ENCODE measurements at regions not wholly inside any gene's neighbourhood (a gene's known extent, or its start where the extent isn't known, plus 50 kb on each side); places are given as distances from the start of the nearest gene placed in this dataset.

GRCh38 chr18:22325396-22325795 lies 92.3 kb downstream of the CTAGE1 start:
- Mint-ChIP-seq H3K4me1 (peaks cover 21% of the 10 kb centered on the region), H3K4me3 (peak overlapping the region in 1 of 3 experiments; percentile 22), H3K36me3 (ENCODE audit: low read depth) (no peaks in the 10 kb centered on the region), H3K27me3 (ENCODE audit: low read depth) (peaks cover 12% of the 10 kb centered on the region), H3K9me3 (no peaks in the 10 kb centered on the region), H3K27ac (peak overlapping the region in 2 of 3 experiments; percentile 80 to 92)
- TF ChIP-seq, protein P1, sequence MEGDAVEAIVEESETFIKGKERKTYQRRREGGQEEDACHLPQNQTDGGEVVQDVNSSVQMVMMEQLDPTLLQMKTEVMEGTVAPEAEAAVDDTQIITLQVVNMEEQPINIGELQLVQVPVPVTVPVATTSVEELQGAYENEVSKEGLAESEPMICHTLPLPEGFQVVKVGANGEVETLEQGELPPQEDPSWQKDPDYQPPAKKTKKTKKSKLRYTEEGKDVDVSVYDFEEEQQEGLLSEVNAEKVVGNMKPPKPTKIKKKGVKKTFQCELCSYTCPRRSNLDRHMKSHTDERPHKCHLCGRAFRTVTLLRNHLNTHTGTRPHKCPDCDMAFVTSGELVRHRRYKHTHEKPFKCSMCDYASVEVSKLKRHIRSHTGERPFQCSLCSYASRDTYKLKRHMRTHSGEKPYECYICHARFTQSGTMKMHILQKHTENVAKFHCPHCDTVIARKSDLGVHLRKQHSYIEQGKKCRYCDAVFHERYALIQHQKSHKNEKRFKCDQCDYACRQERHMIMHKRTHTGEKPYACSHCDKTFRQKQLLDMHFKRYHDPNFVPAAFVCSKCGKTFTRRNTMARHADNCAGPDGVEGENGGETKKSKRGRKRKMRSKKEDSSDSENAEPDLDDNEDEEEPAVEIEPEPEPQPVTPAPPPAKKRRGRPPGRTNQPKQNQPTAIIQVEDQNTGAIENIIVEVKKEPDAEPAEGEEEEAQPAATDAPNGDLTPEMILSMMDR (IDR thresholded peaks at IDR 0.05; ENCODE audit: unreplicated experiment in 3 of 3), result no peak

GRCh38 chr18:22324191-22325131 lies 93.3 kb downstream of the CTAGE1 start:
- H3K27ac Mint-ChIP-seq, result peak overlapping the region; percentile 82 to 97 (median 92)
- H3K27me3 Mint-ChIP-seq (ENCODE audit: low read depth), result peaks cover 12% of the 10 kb centered on the region
- TF ChIP-seq, protein P1 (IDR thresholded peaks at IDR 0.05; ENCODE audit: unreplicated experiment in 3 of 3), result peak in 1 of 3 experiments; percentile 42
- no peaks in the 10 kb centered on the region for H3K36me3 Mint-ChIP-seq (ENCODE audit: low read depth)
- peaks cover 18% of the 10 kb centered on the region for H3K4me1 Mint-ChIP-seq
- peak overlapping the region; percentile 66 to 73 (median 66) for H3K4me3 Mint-ChIP-seq
- H3K9me3 Mint-ChIP-seq, result no peaks in the 10 kb centered on the region

GRCh38 chr18:22322243-22322691 lies 95.4 kb downstream of the CTAGE1 start:
- no peaks in the 10 kb centered on the region for H3K9me3 Mint-ChIP-seq
- H3K27me3 Mint-ChIP-seq (ENCODE audit: low read depth), result peaks cover 11% of the 10 kb centered on the region
- no peak overlapping the region for H3K27ac Mint-ChIP-seq
- no peaks in the 10 kb centered on the region for H3K36me3 Mint-ChIP-seq (ENCODE audit: low read depth)
- peak overlapping the region in 2 of 3 experiments; percentile 38 to 46 for H3K4me3 Mint-ChIP-seq
- TF ChIP-seq, protein P1 (IDR thresholded peaks at IDR 0.05; ENCODE audit: unreplicated experiment in 3 of 3), result no peak
- H3K4me1 Mint-ChIP-seq, result peaks cover 30% of the 10 kb centered on the region

- H3K9me3 Mint-ChIP-seq, result no peaks in the 10 kb centered on the region
- TF ChIP-seq, protein P1 (IDR thresholded peaks at IDR 0.05; ENCODE audit: unreplicated experiment in 3 of 3), result no peak
- no peaks in the 10 kb centered on the region for H3K36me3 Mint-ChIP-seq (ENCODE audit: low read depth)
Observed at GRCh38 chr18:22320771-22321170, 96.9 kb downstream of the CTAGE1 start.

GRCh38 chr18:22320155-22320554 lies 97.6 kb downstream of the CTAGE1 start:
- Mint-ChIP-seq H3K4me3 (no peak overlapping the region), H3K27ac (no peak overlapping the region), H3K36me3 (ENCODE audit: low read depth) (no peaks in the 10 kb centered on the region), H3K4me1 (peaks cover 21% of the 10 kb centered on the region), H3K27me3 (ENCODE audit: low read depth) (peaks cover 11% of the 10 kb centered on the region), H3K9me3 (no peaks in the 10 kb centered on the region)
- TF ChIP-seq, protein P1 (IDR thresholded peaks at IDR 0.05; ENCODE audit: unreplicated experiment in 3 of 3), result no peak

More at GRCh38 chr18:22320771-22321170, 96.9 kb downstream of the CTAGE1 start:
- Mint-ChIP-seq H3K4me1 (peaks cover 27% of the 10 kb centered on the region), H3K27ac (no peak overlapping the region), H3K27me3 (ENCODE audit: low read depth) (peaks cover 11% of the 10 kb centered on the region), H3K4me3 (no peak overlapping the region)
